ENCODE measurements at regions not wholly inside any gene's neighbourhood (a gene's known extent, or its start where the extent isn't known, plus 50 kb on each side); places are given as distances from the start of the nearest gene placed in this dataset.

GRCh38 chr1:14543191-14543840, 55.2 kb upstream of the KAZN start:
- no peak for TF ChIP-seq CTCF (conservative IDR thresholded peaks at IDR 0.05 in 1 of 2, IDR thresholded peaks at IDR 0.05 in 1 of 2; ENCODE audit: extremely low read depth in 1 of 2, insufficient read depth in 1 of 2, low read depth in 1 of 2, low read length in 2 of 2)
- TF ChIP-seq EZH2 (IDR thresholded peaks at IDR 0.05; ENCODE audit: borderline replicate concordance, low read length), result no peak

Data from mammary epithelial cell (primary cell).